Common myeloid progenitor, CD34-positive (primary cell): ENCODE measurements at regions not wholly inside any gene's neighbourhood (a gene's known extent, or its start where the extent isn't known, plus 50 kb on each side); places are given as distances from the start of the nearest gene placed in this dataset.

Experiments used
- CTCF ChIA-PET: fragments of 350-600 bp; sonication (Branson Sonifier 250); formaldehyde crosslinking; loops from one replicate; lab custom pipeline; 2021; ENCODE audit warnings: antibody characterized with exemption; lab: Charles Lee
- POLR2A ChIA-PET: fragments of 350-600 bp; sonication (Branson Sonifier 250); formaldehyde crosslinking; loops from one replicate; lab custom pipeline; 2021; ENCODE audit warnings: antibody characterized with exemption; lab: Charles Lee
- DNase-seq, 3 donors: peaks; one replicate each; pipeline versions ENCODE4 v3.0.0 to v3.0.0-alpha.2; 2013
- H3K27ac ChIP-seq, 2 experiments: 1 replicate in 1 of 2; 2 replicates in 1 of 2; pipeline ENCODE4 v1.7.0; 2013; ENCODE audit warnings: inconsistent platforms in 2 of 2, low read length in 2 of 2, mild to moderate bottlenecking in 2 of 2, low read depth in 1 of 2, moderate library complexity in 1 of 2; ENCODE audit not compliant: severe bottlenecking in 2 of 2, insufficient read depth in 1 of 2, poor library complexity in 1 of 2
- H3K27me3 ChIP-seq, 5 experiments: replicated peaks in 2 of 5; 1 replicate in 3 of 5; 2 replicates in 2 of 5; pipeline versions ENCODE4 v1.6.1 to v1.7.0; 2013; ENCODE audit warnings: low read length in 4 of 5, mild to moderate bottlenecking in 2 of 5, moderate library complexity in 2 of 5, inconsistent platforms in 1 of 5; ENCODE audit not compliant: insufficient read depth in 5 of 5, control insufficient read depth in 4 of 5
- H3K36me3 ChIP-seq, 4 experiments: 1 replicate in 2 of 4; 2 replicates in 2 of 4; pipeline versions ENCODE4 v1.6.1 to v1.7.0; 2013; ENCODE audit warnings: low read length in 3 of 4, control low read depth in 1 of 4, mild to moderate bottlenecking in 1 of 4; ENCODE audit not compliant: control insufficient read depth in 4 of 4, insufficient read depth in 4 of 4
- H3K4me1 ChIP-seq, 4 experiments: 1 replicate in 3 of 4; 2 replicates in 1 of 4; pipeline versions ENCODE4 v1.6.1 to v1.7.1; 2013; ENCODE audit warnings: low read length in 3 of 4, mild to moderate bottlenecking in 3 of 4, control low read depth in 1 of 4, inconsistent platforms in 1 of 4, moderate library complexity in 1 of 4; ENCODE audit not compliant: control insufficient read depth in 4 of 4, insufficient read depth in 4 of 4; ENCODE audit errors: control extremely low read depth in 1 of 4
- H3K4me3 ChIP-seq, 7 experiments: 1 replicate in 4 of 7; 2 replicates in 3 of 7; pipeline versions ENCODE4 v1.5.1 to v1.7.0; 2013; ENCODE audit warnings: mild to moderate bottlenecking in 7 of 7, low read length in 6 of 7, moderate library complexity in 6 of 7, inconsistent platforms in 2 of 7, low read depth in 2 of 7, control low read depth in 1 of 7; ENCODE audit not compliant: insufficient read depth in 4 of 7, control insufficient read depth in 1 of 7; ENCODE audit errors: extremely low read depth in 1 of 7
- H3K9me3 ChIP-seq, 5 experiments: 1 replicate in 4 of 5; 2 replicates in 1 of 5; pipeline versions ENCODE4 v1.6.1 to v1.7.1; 2013; ENCODE audit warnings: low read length in 4 of 5, mild to moderate bottlenecking in 2 of 5, inconsistent platforms in 1 of 5, low read depth in 1 of 5, moderate library complexity in 1 of 5; ENCODE audit not compliant: control insufficient read depth in 4 of 5, insufficient read depth in 2 of 5; ENCODE audit errors: control extremely low read depth in 1 of 5
- WGBS: methylation state at CpG from one replicate; pipeline ENCODE4 v1.1.5; 2013; ENCODE audit not compliant: insufficient coverage; 5-methylcytosine and 5-hydroxymethylcytosine counted together

- POLR2A ChIA-PET, result no interaction called here
- H3K36me3 ChIP-seq, result peaks cover 0 to 4% (median 0%) of the 10 kb centered on the region in 4 experiments
Observed at GRCh38 chr6:109269057-109269456, 113.2 kb downstream of the CD164 start.

DNA sequence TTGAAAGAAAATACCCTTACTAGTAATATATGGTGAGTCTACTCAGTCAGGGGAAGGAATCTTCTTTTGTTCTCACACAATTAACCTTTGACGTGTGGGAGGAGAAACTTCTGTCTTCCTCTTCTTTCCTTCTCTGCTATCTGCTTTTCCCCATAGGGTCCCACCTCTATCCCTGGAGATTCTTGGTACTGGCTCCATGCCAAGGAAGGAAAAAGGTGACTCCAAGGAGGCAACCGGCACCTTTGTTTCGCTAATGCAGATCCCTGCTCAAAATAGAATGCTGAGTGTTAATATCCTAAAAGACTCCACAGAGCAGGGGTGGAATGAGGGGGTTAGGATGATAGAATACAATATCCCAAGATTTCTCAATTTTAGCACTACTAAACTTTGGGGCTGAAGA lies 116.7 kb downstream of the CD164 start:
- Histone ChIP-seq H3K27ac (no peak overlapping the region), H3K4me3 (no peak overlapping the region), H3K9me3 (peaks cover 0 to 10% (median 5%) of the 10 kb centered on the region in 5 experiments), H3K36me3 (peaks cover 0 to 4% (median 0%) of the 10 kb centered on the region in 4 experiments), H3K4me1 (peaks cover 0 to 3% (median 0%) of the 10 kb centered on the region in 4 experiments), H3K27me3 (no peaks in the 10 kb centered on the region)
- WGBS, result 100% methylated on average over 2 of the region's 3 CpGs
- CTCF ChIA-PET, result no interaction called here
- POLR2A ChIA-PET, result no interaction called here
- DNase-seq, result no peak

More at GRCh38 chr6:109269057-109269456, 113.2 kb downstream of the CD164 start:
- CTCF ChIA-PET, result interaction anchor here (1.2 kb wide), 1 partner anchor 25 kb away, joined by 3 read pairs; no protein-coding TSS in a partner anchor
- H3K9me3 ChIP-seq, result peaks cover 0 to 13% (median 5%) of the 10 kb centered on the region in 5 experiments
- H3K27me3 ChIP-seq, result no peaks in the 10 kb centered on the region
- H3K4me1 ChIP-seq, result peaks cover 0 to 3% (median 0%) of the 10 kb centered on the region in 4 experiments
- WGBS, result 99% methylated on average over 7 of the region's 7 CpGs
- no peak overlapping the region for H3K4me3 ChIP-seq
- no peak for DNase-seq
- H3K27ac ChIP-seq, result no peak overlapping the region

GRCh38 chr6:109263873-109264700 lies 118.2 kb downstream of the CD164 start:
- WGBS, result 67% methylated on average over 1 of the region's 3 CpGs

GRCh38 chr6:109262261-109262660 lies 120.0 kb downstream of the CD164 start:
- no peaks in the 10 kb centered on the region for H3K36me3 ChIP-seq
- no peak for DNase-seq
- CTCF ChIA-PET, result no interaction called here
- POLR2A ChIA-PET, result no interaction called here
- H3K4me3 ChIP-seq, result no peak overlapping the region
- whole genome bisulfite sequencing, result 88% methylated on average over 3 of the region's 7 CpGs
- H3K27ac ChIP-seq, result no peak overlapping the region
- peaks cover 0 to 3% (median 0%) of the 10 kb centered on the region in 4 experiments for H3K4me1 ChIP-seq
- no peaks in the 10 kb centered on the region for H3K9me3 ChIP-seq
- H3K27me3 ChIP-seq, result no peaks in the 10 kb centered on the region

More at GRCh38 chr6:109263873-109264700, 118.2 kb downstream of the CD164 start:
- H3K4me1 ChIP-seq, result peaks cover 0 to 3% (median 0%) of the 10 kb centered on the region in 4 experiments
- no peaks in the 10 kb centered on the region for H3K27me3 ChIP-seq
- ChIA-PET CTCF (interaction anchor here (0.9 kb wide), 1 partner anchor 9 kb away, joined by 3 read pairs; no protein-coding TSS in a partner anchor), POLR2A (no interaction called here)
- H3K27ac ChIP-seq, result no peak overlapping the region
- peaks cover 0 to 7% (median 1%) of the 10 kb centered on the region in 5 experiments for H3K9me3 ChIP-seq
- H3K4me3 ChIP-seq, result no peak overlapping the region
- DNase-seq, result peak in 1 of 3 donors; percentile 17
- no peaks in the 10 kb centered on the region for H3K36me3 ChIP-seq

DNA sequence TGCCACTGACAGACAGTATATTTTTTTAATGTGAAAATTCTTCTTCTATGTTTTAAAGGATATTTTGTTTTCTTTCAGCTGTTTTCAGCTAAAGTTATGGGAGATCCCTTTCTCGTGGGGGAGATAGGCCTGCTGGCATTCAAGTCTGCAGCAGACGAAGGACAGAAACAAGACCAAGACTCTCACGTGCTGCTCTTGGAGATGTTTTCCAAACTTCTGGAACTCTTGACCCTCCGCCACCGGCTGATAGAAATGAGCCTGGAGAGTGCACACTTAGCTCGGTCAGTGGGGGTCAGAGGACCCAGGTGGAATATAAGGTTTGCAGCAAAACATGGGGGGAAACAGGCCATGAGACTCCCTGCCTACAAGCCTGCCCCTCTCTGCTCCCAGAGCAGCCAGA lies 120.5 kb downstream of the CD164 start:
- 97% methylated on average over 6 of the region's 6 CpGs for WGBS
- no peak for DNase-seq
- no peaks in the 10 kb centered on the region for H3K27me3 ChIP-seq
- H3K4me1 ChIP-seq, result peaks cover 0 to 3% (median 0%) of the 10 kb centered on the region in 4 experiments
- ChIA-PET POLR2A (no interaction called here), CTCF (no interaction called here)
- H3K36me3 ChIP-seq, result no peaks in the 10 kb centered on the region
- H3K9me3 ChIP-seq, result no peaks in the 10 kb centered on the region
- H3K27ac ChIP-seq, result no peak overlapping the region
- H3K4me3 ChIP-seq, result no peak overlapping the region

- CTCF ChIA-PET, result interaction anchor here (0.6 to 1.1 kb wide), 2 partner anchors 25 to 133 kb away, joined by 3 to 5 read pairs; no protein-coding TSS in a partner anchor
- H3K9me3 ChIP-seq, result no peaks in the 10 kb centered on the region
- H3K27me3 ChIP-seq, result no peaks in the 10 kb centered on the region
- no peaks in the 10 kb centered on the region for H3K36me3 ChIP-seq
- no peak overlapping the region for H3K27ac ChIP-seq
- POLR2A ChIA-PET, result no interaction called here
- peaks cover 0 to 12% (median 7%) of the 10 kb centered on the region in 4 experiments for H3K4me1 ChIP-seq
- WGBS, result 96% methylated on average over 3 of the region's 3 CpGs
- no peak overlapping the region for H3K4me3 ChIP-seq
- DNase-seq, result no peak
Observed at GRCh38 chr6:109260701-109261100, 121.6 kb downstream of the CD164 start.

GRCh38 chr6:109260126-109260525 lies 122.1 kb downstream of the CD164 start:
- no peak for DNase-seq
- ChIA-PET POLR2A (no interaction called here), CTCF (interaction anchor here (1.1 kb wide), 1 partner anchor 134 kb away, joined by 3 read pairs; no protein-coding TSS in a partner anchor)
- H3K27me3 ChIP-seq, result no peaks in the 10 kb centered on the region
- no peak overlapping the region for H3K4me3 ChIP-seq
- no peaks in the 10 kb centered on the region for H3K36me3 ChIP-seq
- H3K27ac ChIP-seq, result no peak overlapping the region
- no peaks in the 10 kb centered on the region for H3K9me3 ChIP-seq
- H3K4me1 ChIP-seq, result peaks cover 0 to 13% (median 9%) of the 10 kb centered on the region in 4 experiments
- no CpG with 5 or more reads among the region's 2 CpGs for WGBS
